HG03025 (cell line): ENCODE measurements at regions not wholly inside any gene's neighbourhood (a gene's known extent, or its start where the extent isn't known, plus 50 kb on each side); places are given as distances from the start of the nearest gene placed in this dataset.
A peak's percentile ranks its signal among the peaks of the same experiment; 100 is the strongest.

ENCODE experiments used
- ATAC-seq: cut with Tn5 transposase; IDR thresholded peaks from one replicate; pipeline ENCODE4 v1.9.1; 2021; ENCODE audit warnings: mild to moderate bottlenecking, moderate library complexity; ENCODE audit not compliant: unreplicated experiment, low FRiP score

GRCh38 chr11:59302991-59303390 lies 55.7 kb upstream of the OR5AN1 start:
- no peak for ATAC-seq

GRCh38 chr11:59295435-59295834 lies 63.3 kb upstream of the OR5AN1 start:
- ATAC-seq, result no peak

GRCh38 chr11:59292611-59293010 lies 66.1 kb upstream of the OR5AN1 start:
- no peak for ATAC-seq

GRCh38 chr11:59291228-59291627 lies 67.5 kb upstream of the OR5AN1 start:
- ATAC-seq, result no peak

- ATAC-seq, result no peak
Observed at GRCh38 chr11:59289356-59290181, 69.1 kb upstream of the OR5AN1 start.

GRCh38 chr11:59285716-59286260 lies 72.9 kb upstream of the OR5AN1 start:
- no peak for ATAC-seq

- no peak for ATAC-seq
Observed at GRCh38 chr11:59284773-59285129, 72.0 kb upstream of the MPEG1 start.

- ATAC-seq, result peak; percentile 63
Observed at GRCh38 chr11:59283825-59284772, 71.4 kb upstream of the MPEG1 start.

- peak; percentile 7 for ATAC-seq
Observed at GRCh38 chr11:59283311-59283710, 70.6 kb upstream of the MPEG1 start.

GRCh38 chr11:59281177-59281576 lies 68.5 kb upstream of the MPEG1 start:
- no peak for ATAC-seq

- peak; percentile 81 for ATAC-seq
Observed at GRCh38 chr11:59273373-59273841, 60.7 kb upstream of the MPEG1 start.

GRCh38 chr11:59272771-59273372 lies 60.1 kb upstream of the MPEG1 start:
- ATAC-seq, result peak; percentile 22

- no peak for ATAC-seq
Observed at GRCh38 chr11:59271811-59272327, 59.1 kb upstream of the MPEG1 start.

GRCh38 chr11:59271247-59271755 lies 58.6 kb upstream of the MPEG1 start:
- ATAC-seq, result no peak

GRCh38 chr11:59267736-59268475 lies 55.2 kb upstream of the MPEG1 start:
- no peak for ATAC-seq

GRCh38 chr11:59267196-59267595 lies 54.5 kb upstream of the MPEG1 start:
- no peak for ATAC-seq

- ATAC-seq, result no peak
Observed at GRCh38 chr11:59266491-59266890, 53.8 kb upstream of the MPEG1 start.

- no peak for ATAC-seq
Observed at GRCh38 chr11:59265735-59266134, 53.0 kb upstream of the MPEG1 start.

GRCh38 chr11:59264736-59265135 lies 52.0 kb upstream of the MPEG1 start:
- ATAC-seq, result no peak
